ENCODE measurements at regions not wholly inside any gene's neighbourhood (a gene's known extent, or its start where the extent isn't known, plus 50 kb on each side); places are given as distances from the start of the nearest gene placed in this dataset.

GRCh38 chr2:40543381-40543780 lies 91.5 kb upstream of the SLC8A1 start:
- TF ChIP-seq CTCF (IDR thresholded peaks at IDR 0.05) (no peak), EZH2phosphoT487 (IDR thresholded peaks at IDR 0.05) (no peak), EZH2 (IDR thresholded peaks at IDR 0.05) (no peak)

Measured in neural progenitor cell (in vitro differentiated cells).